Fibroblast of lung (primary cell): ENCODE measurements at regions not wholly inside any gene's neighbourhood (a gene's known extent, or its start where the extent isn't known, plus 50 kb on each side); places are given as distances from the start of the nearest gene placed in this dataset.

Experiments used
- CTCF ChIP-seq, 2 donors: IDR thresholded peaks in 1 of 2; conservative IDR thresholded peaks in 1 of 2; 1 replicate in 1 of 2; 2 replicates in 1 of 2; pipeline ENCODE4 v1.5.1; 2011 to 2012; ENCODE audit warnings: low read length in 2 of 2, control low read depth in 1 of 2, inconsistent platforms in 1 of 2, low read depth in 1 of 2, mild to moderate bottlenecking in 1 of 2
- EZH2 ChIP-seq: IDR thresholded peaks from 2 replicates; pipeline ENCODE4 v1.5.1; 2012; ENCODE audit warnings: low read length, control low read depth, mild to moderate bottlenecking; ENCODE audit errors: missing control alignments

- no peak for TF ChIP-seq CTCF (conservative IDR thresholded peaks at IDR 0.05 in 1 of 2, IDR thresholded peaks at IDR 0.05 in 1 of 2; ENCODE audit: low read depth in 1 of 2, low read length in 2 of 2)
- TF ChIP-seq EZH2: no peak
Measured at GRCh38 chr3:65196663-65197062, 508.9 kb upstream of the ADAMTS9 start.
